Erythroblast (primary cell): ENCODE measurements at regions not wholly inside any gene's neighbourhood (a gene's known extent, or its start where the extent isn't known, plus 50 kb on each side); places are given as distances from the start of the nearest gene placed in this dataset.

Experiments used
- GATA1 ChIP-seq: IDR thresholded peaks from 2 replicates; pipeline ENCODE4 v1.6.1; 2011; ENCODE audit warnings: low read depth, mild to moderate bottlenecking, control low read depth, low read length, moderate library complexity
- POLR2A ChIP-seq: IDR thresholded peaks from 2 replicates; pipeline ENCODE4 v1.6.1; 2011; ENCODE audit warnings: mild to moderate bottlenecking, low read length

- TF ChIP-seq POLR2A (no peak), GATA1 (no peak)
These were observed 106.3 kb upstream of the GPBP1 start for GRCh38 chr5:57067597-57067924.
